IMR-90 (cell line): ENCODE measurements at regions not wholly inside any gene's neighbourhood (a gene's known extent, or its start where the extent isn't known, plus 50 kb on each side); places are given as distances from the start of the nearest gene placed in this dataset.

Source experiments
- CTCF ChIP-seq: conservative IDR thresholded peaks from 2 replicates; pipeline ENCODE4 v1.5.1; 2012; ENCODE audit warnings: mild to moderate bottlenecking, low read depth, low read length, improper control_type of control experiment
- MAFK ChIP-seq: IDR thresholded peaks from 2 replicates; pipeline ENCODE4 v1.6.1; 2012; ENCODE audit warnings: low read depth, low read length, improper control_type of control experiment
- POLR2A ChIP-seq: IDR thresholded peaks from 2 replicates; pipeline ENCODE4 v1.6.1; 2012; ENCODE audit warnings: mild to moderate bottlenecking, low read depth, low read length

- TF ChIP-seq POLR2A (no peak), MAFK (no peak), CTCF (no peak)
Observed at GRCh38 chr5:84474126-84474525, 89.4 kb upstream of the EDIL3 start.
